Parathyroid adenoma (tissue), 2 donors: ENCODE measurements at regions not wholly inside any gene's neighbourhood (a gene's known extent, or its start where the extent isn't known, plus 50 kb on each side); places are given as distances from the start of the nearest gene placed in this dataset.

Experiments
- H2AFZ ChIP-seq: fragments of 300-600 bp; sonication (generic); one replicate; pipeline ENCODE4 v1.7.0; 2017; ENCODE audit warnings: antibody characterized with exemption, mild to moderate bottlenecking
- H3K27ac ChIP-seq: fragments of 300-600 bp; sonication (generic); one replicate; pipeline ENCODE4 v1.7.0; 2017
- H3K27me3 ChIP-seq: fragments of 300-600 bp; sonication (generic); one replicate; pipeline ENCODE4 v1.7.0; 2017; ENCODE audit warnings: low read length; ENCODE audit not compliant: control insufficient read depth, insufficient read depth
- H3K36me3 ChIP-seq: fragments of 300-600 bp; sonication (generic); one replicate; pipeline ENCODE4 v1.7.0; 2017; ENCODE audit warnings: low read length; ENCODE audit not compliant: control insufficient read depth, insufficient read depth
- H3K4me1 ChIP-seq: fragments of 300-600 bp; sonication (generic); one replicate; pipeline ENCODE4 v1.7.0; 2017; ENCODE audit warnings: control low read depth
- H3K4me2 ChIP-seq: fragments of 300-600 bp; sonication (generic); one replicate; pipeline ENCODE4 v1.7.0; 2017; ENCODE audit warnings: low read length
- H3K4me3 ChIP-seq: fragments of 300-600 bp; sonication (generic); one replicate; pipeline ENCODE4 v1.7.0; 2017; ENCODE audit warnings: low read depth, low read length
- H3K79me2 ChIP-seq: fragments of 300-600 bp; sonication (generic); one replicate; pipeline ENCODE4 v1.7.0; 2017; ENCODE audit warnings: control low read depth
- H3K9ac ChIP-seq: fragments of 300-600 bp; sonication (generic); one replicate; pipeline ENCODE4 v1.7.0; 2017; ENCODE audit warnings: mild to moderate bottlenecking
- H3K9me3 ChIP-seq: fragments of 300-600 bp; sonication (generic); one replicate; pipeline ENCODE4 v1.7.0; 2017; ENCODE audit warnings: low read length; ENCODE audit not compliant: control insufficient read depth
- CTCF ChIP-seq: fragments of 300-600 bp; sonication (generic); IDR thresholded peaks from one replicate; pipeline ENCODE4 v1.7.0; 2017; ENCODE audit warnings: antibody characterized with exemption, mild to moderate bottlenecking
- donor health status: primary hyperparathyroidism.

GRCh38 chr2:204042401-204042800 is 105.8 kb downstream of the ICOS start:
- no peaks in the 10 kb centered on the region for H3K27me3 ChIP-seq
- H3K9me3 ChIP-seq: no peaks in the 10 kb centered on the region
- no peak overlapping the region for H3K27ac ChIP-seq
- H2AFZ ChIP-seq: no peak overlapping the region
- H3K4me3 ChIP-seq: no peak overlapping the region
- no peaks in the 10 kb centered on the region for H3K79me2 ChIP-seq
- TF ChIP-seq CTCF: no peak
- no peaks in the 10 kb centered on the region for H3K4me1 ChIP-seq
- no peak overlapping the region for H3K4me2 ChIP-seq
- no peaks in the 10 kb centered on the region for H3K36me3 ChIP-seq
- H3K9ac ChIP-seq: no peak overlapping the region

GRCh38 chr2:204046145-204046544 is 109.6 kb downstream of the ICOS start:
- Histone ChIP-seq H2AFZ (no peak overlapping the region), H3K36me3 (no peaks in the 10 kb centered on the region), H3K4me1 (no peaks in the 10 kb centered on the region), H3K4me2 (no peak overlapping the region), H3K27me3 (no peaks in the 10 kb centered on the region), H3K79me2 (no peaks in the 10 kb centered on the region), H3K9ac (no peak overlapping the region), H3K4me3 (no peak overlapping the region), H3K9me3 (no peaks in the 10 kb centered on the region), H3K27ac (no peak overlapping the region)
- TF ChIP-seq CTCF: no peak

DNA sequence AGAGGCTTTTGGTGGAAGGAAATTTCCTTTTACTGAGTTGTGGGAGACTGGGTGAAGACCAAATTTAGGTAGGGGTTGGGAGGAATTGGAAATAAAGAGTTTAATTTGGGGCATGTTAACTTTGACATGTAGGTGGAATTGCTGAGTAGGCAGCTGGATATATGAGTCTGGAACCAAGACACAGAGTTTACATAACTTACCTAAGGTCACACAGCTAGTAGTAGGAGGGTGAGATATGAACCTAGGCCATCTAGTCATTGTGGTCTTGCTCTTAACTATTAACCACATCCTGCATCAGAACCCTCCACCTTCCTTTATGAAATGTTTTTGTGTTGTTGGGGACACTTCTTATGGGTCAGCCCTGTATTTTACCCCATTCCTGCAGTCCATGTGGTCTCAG is 113.1 kb downstream of the ICOS start:
- Histone ChIP-seq H2AFZ (no peak overlapping the region), H3K9me3 (no peaks in the 10 kb centered on the region), H3K36me3 (no peaks in the 10 kb centered on the region), H3K27ac (no peak overlapping the region), H3K4me1 (no peaks in the 10 kb centered on the region), H3K27me3 (no peaks in the 10 kb centered on the region), H3K9ac (no peak overlapping the region), H3K79me2 (no peaks in the 10 kb centered on the region), H3K4me2 (no peak overlapping the region), H3K4me3 (no peak overlapping the region)
- TF ChIP-seq CTCF: no peak

GRCh38 chr2:204050681-204051080 is 114.1 kb downstream of the ICOS start:
- Histone ChIP-seq H3K4me2 (no peak overlapping the region), H3K36me3 (no peaks in the 10 kb centered on the region), H2AFZ (no peak overlapping the region), H3K79me2 (no peaks in the 10 kb centered on the region), H3K4me1 (no peaks in the 10 kb centered on the region), H3K9me3 (no peaks in the 10 kb centered on the region), H3K27me3 (no peaks in the 10 kb centered on the region), H3K27ac (no peak overlapping the region), H3K9ac (no peak overlapping the region), H3K4me3 (no peak overlapping the region)
- no peak for TF ChIP-seq CTCF

GRCh38 chr2:204051476-204051875 is 114.9 kb downstream of the ICOS start:
- no peaks in the 10 kb centered on the region for H3K36me3 ChIP-seq
- H3K4me2 ChIP-seq: no peak overlapping the region
- no peak overlapping the region for H3K4me3 ChIP-seq
- H3K4me1 ChIP-seq: no peaks in the 10 kb centered on the region
- no peak overlapping the region for H3K27ac ChIP-seq
- no peaks in the 10 kb centered on the region for H3K79me2 ChIP-seq
- no peaks in the 10 kb centered on the region for H3K27me3 ChIP-seq
- no peaks in the 10 kb centered on the region for H3K9me3 ChIP-seq
- no peak overlapping the region for H3K9ac ChIP-seq
- TF ChIP-seq CTCF: no peak
- H2AFZ ChIP-seq: no peak overlapping the region
